ENCODE measurements at regions not wholly inside any gene's neighbourhood (a gene's known extent, or its start where the extent isn't known, plus 50 kb on each side); places are given as distances from the start of the nearest gene placed in this dataset.

GRCh38 chr4:43373201-43373600, 480.7 kb downstream of the GRXCR1 start:
- Histone ChIP-seq H3K9ac (ENCODE audit: low read length) (no peak overlapping the region), H3K9me3 (ENCODE audit: control insufficient read depth, insufficient read depth, low read depth, low read length) (no peaks in the 10 kb centered on the region), H3K27ac (ENCODE audit: low read depth, low read length) (no peak overlapping the region), H3K36me3 (ENCODE audit: control insufficient read depth, insufficient read depth, low read length) (no peaks in the 10 kb centered on the region), H3K4me1 (ENCODE audit: control insufficient read depth, insufficient read depth, low read length) (no peaks in the 10 kb centered on the region), H3K27me3 (ENCODE audit: control insufficient read depth, insufficient read depth, low read length) (no peaks in the 10 kb centered on the region), H3K4me3 (ENCODE audit: low read depth, low read length) (no peak overlapping the region)

- Histone ChIP-seq H3K27ac (ENCODE audit: low read depth, low read length) (no peak overlapping the region), H3K4me3 (ENCODE audit: low read depth, low read length) (no peak overlapping the region), H3K27me3 (ENCODE audit: control insufficient read depth, insufficient read depth, low read length) (no peaks in the 10 kb centered on the region), H3K9me3 (ENCODE audit: control insufficient read depth, insufficient read depth, low read depth, low read length) (no peaks in the 10 kb centered on the region), H3K9ac (ENCODE audit: low read length) (no peak overlapping the region), H3K4me1 (ENCODE audit: control insufficient read depth, insufficient read depth, low read length) (no peaks in the 10 kb centered on the region), H3K36me3 (ENCODE audit: control insufficient read depth, insufficient read depth, low read length) (no peaks in the 10 kb centered on the region)
Observed at GRCh38 chr4:43374216-43374751, 481.8 kb downstream of the GRXCR1 start.

- Histone ChIP-seq H3K27ac (ENCODE audit: low read depth, low read length) (no peak overlapping the region), H3K4me1 (ENCODE audit: control insufficient read depth, insufficient read depth, low read length) (no peaks in the 10 kb centered on the region; the same call in 1 of the 2 replicates)
Observed at GRCh38 chr4:43379016-43379415, 486.5 kb downstream of the GRXCR1 start.

GRCh38 chr4:43380093-43380492, 487.6 kb downstream of the GRXCR1 start:
- Histone ChIP-seq H3K4me3 (ENCODE audit: low read depth, low read length) (no peak overlapping the region), H3K9ac (ENCODE audit: low read length) (no peak overlapping the region), H3K36me3 (ENCODE audit: control insufficient read depth, insufficient read depth, low read length) (no peaks in the 10 kb centered on the region), H3K27me3 (ENCODE audit: control insufficient read depth, insufficient read depth, low read length) (no peaks in the 10 kb centered on the region), H3K27ac (ENCODE audit: low read depth, low read length) (no peak overlapping the region), H3K9me3 (ENCODE audit: control insufficient read depth, insufficient read depth, low read depth, low read length) (no peaks in the 10 kb centered on the region), H3K4me1 (ENCODE audit: control insufficient read depth, insufficient read depth, low read length) (no peaks in the 10 kb centered on the region; the same call in 1 of the 2 replicates)

More at GRCh38 chr4:43379016-43379415, 486.5 kb downstream of the GRXCR1 start:
- H3K4me3 ChIP-seq (ENCODE audit: low read depth, low read length) = no peak overlapping the region
- H3K27me3 ChIP-seq (ENCODE audit: control insufficient read depth, insufficient read depth, low read length) = no peaks in the 10 kb centered on the region
- no peak overlapping the region for H3K9ac ChIP-seq (ENCODE audit: low read length)
- H3K9me3 ChIP-seq (ENCODE audit: control insufficient read depth, insufficient read depth, low read depth, low read length) = no peaks in the 10 kb centered on the region
- H3K36me3 ChIP-seq (ENCODE audit: control insufficient read depth, insufficient read depth, low read length) = no peaks in the 10 kb centered on the region

- no peak overlapping the region for H3K9ac ChIP-seq (ENCODE audit: low read length)
- H3K9me3 ChIP-seq (ENCODE audit: control insufficient read depth, insufficient read depth, low read depth, low read length) = no peaks in the 10 kb centered on the region
- no peaks in the 10 kb centered on the region for H3K4me1 ChIP-seq (ENCODE audit: control insufficient read depth, insufficient read depth, low read length)
- H3K4me3 ChIP-seq (ENCODE audit: low read depth, low read length) = no peak overlapping the region
- no peaks in the 10 kb centered on the region for H3K27me3 ChIP-seq (ENCODE audit: control insufficient read depth, insufficient read depth, low read length)
- H3K36me3 ChIP-seq (ENCODE audit: control insufficient read depth, insufficient read depth, low read length) = no peaks in the 10 kb centered on the region
- no peak overlapping the region for H3K27ac ChIP-seq (ENCODE audit: low read depth, low read length)
Observed at GRCh38 chr4:43391069-43391468, 498.6 kb downstream of the GRXCR1 start.

- Histone ChIP-seq H3K9me3 (ENCODE audit: control insufficient read depth, insufficient read depth, low read depth, low read length) (no peaks in the 10 kb centered on the region), H3K27ac (ENCODE audit: low read depth, low read length) (no peak overlapping the region), H3K9ac (ENCODE audit: low read length) (no peak overlapping the region), H3K27me3 (ENCODE audit: control insufficient read depth, insufficient read depth, low read length) (no peaks in the 10 kb centered on the region), H3K36me3 (ENCODE audit: control insufficient read depth, insufficient read depth, low read length) (no peaks in the 10 kb centered on the region), H3K4me3 (ENCODE audit: low read depth, low read length) (no peak overlapping the region), H3K4me1 (ENCODE audit: control insufficient read depth, insufficient read depth, low read length) (no peaks in the 10 kb centered on the region)
Observed at GRCh38 chr4:43394976-43395375, 502.5 kb downstream of the GRXCR1 start.

GRCh38 chr4:43399726-43400125, 507.2 kb downstream of the GRXCR1 start:
- Histone ChIP-seq H3K9me3 (ENCODE audit: control insufficient read depth, insufficient read depth, low read depth, low read length) (no peaks in the 10 kb centered on the region), H3K27ac (ENCODE audit: low read depth, low read length) (no peak overlapping the region), H3K4me1 (ENCODE audit: control insufficient read depth, insufficient read depth, low read length) (no peaks in the 10 kb centered on the region), H3K27me3 (ENCODE audit: control insufficient read depth, insufficient read depth, low read length) (no peaks in the 10 kb centered on the region), H3K36me3 (ENCODE audit: control insufficient read depth, insufficient read depth, low read length) (no peaks in the 10 kb centered on the region), H3K9ac (ENCODE audit: low read length) (no peak overlapping the region), H3K4me3 (ENCODE audit: low read depth, low read length) (no peak overlapping the region)

- Histone ChIP-seq H3K4me1 (ENCODE audit: control insufficient read depth, insufficient read depth, low read length) (no peaks in the 10 kb centered on the region), H3K27me3 (ENCODE audit: control insufficient read depth, insufficient read depth, low read length) (no peaks in the 10 kb centered on the region), H3K9me3 (ENCODE audit: control insufficient read depth, insufficient read depth, low read depth, low read length) (peaks cover 20% of the 10 kb centered on the region), H3K9ac (ENCODE audit: low read length) (no peak overlapping the region), H3K36me3 (ENCODE audit: control insufficient read depth, insufficient read depth, low read length) (no peaks in the 10 kb centered on the region), H3K4me3 (ENCODE audit: low read depth, low read length) (no peak overlapping the region), H3K27ac (ENCODE audit: low read depth, low read length) (no peak overlapping the region)
Observed at GRCh38 chr4:43402393-43402792, 509.9 kb downstream of the GRXCR1 start.

- H3K27me3 ChIP-seq (ENCODE audit: control insufficient read depth, insufficient read depth, low read length) = no peaks in the 10 kb centered on the region
- no peak overlapping the region for H3K9ac ChIP-seq (ENCODE audit: low read length)
- H3K36me3 ChIP-seq (ENCODE audit: control insufficient read depth, insufficient read depth, low read length) = no peaks in the 10 kb centered on the region
- no peak overlapping the region for H3K27ac ChIP-seq (ENCODE audit: low read depth, low read length)
- no peak overlapping the region for H3K4me3 ChIP-seq (ENCODE audit: low read depth, low read length)
- H3K4me1 ChIP-seq (ENCODE audit: control insufficient read depth, insufficient read depth, low read length) = no peaks in the 10 kb centered on the region
- H3K9me3 ChIP-seq (ENCODE audit: control insufficient read depth, insufficient read depth, low read depth, low read length) = peaks cover 22% of the 10 kb centered on the region
Observed at GRCh38 chr4:43410636-43411035, 518.1 kb downstream of the GRXCR1 start.

GRCh38 chr4:43411226-43411625, 518.7 kb downstream of the GRXCR1 start:
- Histone ChIP-seq H3K27me3 (ENCODE audit: control insufficient read depth, insufficient read depth, low read length) (no peaks in the 10 kb centered on the region), H3K9ac (ENCODE audit: low read length) (no peak overlapping the region), H3K36me3 (ENCODE audit: control insufficient read depth, insufficient read depth, low read length) (no peaks in the 10 kb centered on the region), H3K4me3 (ENCODE audit: low read depth, low read length) (no peak overlapping the region), H3K4me1 (ENCODE audit: control insufficient read depth, insufficient read depth, low read length) (no peaks in the 10 kb centered on the region), H3K27ac (ENCODE audit: low read depth, low read length) (no peak overlapping the region), H3K9me3 (ENCODE audit: control insufficient read depth, insufficient read depth, low read depth, low read length) (peaks cover 16% of the 10 kb centered on the region)

- no peak overlapping the region for H3K27ac ChIP-seq (ENCODE audit: low read depth, low read length)
- no peak overlapping the region for H3K9ac ChIP-seq (ENCODE audit: low read length)
- H3K4me3 ChIP-seq (ENCODE audit: low read depth, low read length) = no peak overlapping the region
- no peaks in the 10 kb centered on the region for H3K4me1 ChIP-seq (ENCODE audit: control insufficient read depth, insufficient read depth, low read length)
- no peaks in the 10 kb centered on the region for H3K36me3 ChIP-seq (ENCODE audit: control insufficient read depth, insufficient read depth, low read length)
- H3K27me3 ChIP-seq (ENCODE audit: control insufficient read depth, insufficient read depth, low read length) = no peaks in the 10 kb centered on the region
- 0 out of 2 replicates have a peak, but pooled peaks cover 4% of the 10 kb centered on the region for H3K9me3 ChIP-seq (ENCODE audit: control insufficient read depth, insufficient read depth, low read depth, low read length)
Observed at GRCh38 chr4:43423276-43423675, 530.8 kb downstream of the GRXCR1 start.

GRCh38 chr4:43425206-43425605, 532.7 kb downstream of the GRXCR1 start:
- H3K4me3 ChIP-seq (ENCODE audit: low read depth, low read length) = no peak overlapping the region
- no peaks in the 10 kb centered on the region for H3K36me3 ChIP-seq (ENCODE audit: control insufficient read depth, insufficient read depth, low read length)
- no peaks in the 10 kb centered on the region for H3K9me3 ChIP-seq (ENCODE audit: control insufficient read depth, insufficient read depth, low read depth, low read length)
- H3K9ac ChIP-seq (ENCODE audit: low read length) = no peak overlapping the region
- H3K27ac ChIP-seq (ENCODE audit: low read depth, low read length) = no peak overlapping the region
- no peaks in the 10 kb centered on the region for H3K4me1 ChIP-seq (ENCODE audit: control insufficient read depth, insufficient read depth, low read length)
- no peaks in the 10 kb centered on the region for H3K27me3 ChIP-seq (ENCODE audit: control insufficient read depth, insufficient read depth, low read length)

Measured in HUES6 (cell line).